Neutrophil (primary cell): ENCODE measurements at regions not wholly inside any gene's neighbourhood (a gene's known extent, or its start where the extent isn't known, plus 50 kb on each side); places are given as distances from the start of the nearest gene placed in this dataset.

Source experiments
- H3K27ac ChIP-seq: fragments of 200-600 bp; sonication (generic); 2 replicates; pipeline ENCODE4 v1.5.1; 2016; ENCODE audit warnings: mild to moderate bottlenecking, moderate library complexity
- H3K27me3 ChIP-seq: fragments of 200-600 bp; sonication (generic); 2 replicates; pipeline ENCODE4 v1.6.0; 2016; ENCODE audit warnings: mild to moderate bottlenecking
- H3K36me3 ChIP-seq: fragments of 200-600 bp; sonication (generic); 2 replicates; pipeline ENCODE4 v1.5.1; 2017
- H3K4me1 ChIP-seq, 2 experiments: fragments of 200-600 bp in 1 of 2; sonication (generic) in 1 of 2; 1 replicate in 1 of 2; 2 replicates in 1 of 2; pipeline versions ENCODE4 v1.5.1 to v1.6.1; 2013 to 2016; ENCODE audit warnings: low read depth in 1 of 2, low read length in 1 of 2, mild to moderate bottlenecking in 1 of 2, moderate library complexity in 1 of 2; ENCODE audit not compliant: control insufficient read depth in 1 of 2, insufficient read depth in 1 of 2
- H3K4me3 ChIP-seq, 2 experiments: fragments of 200-600 bp in 1 of 2; sonication (generic) in 1 of 2; 1 replicate in 1 of 2; 2 replicates in 1 of 2; pipeline ENCODE4 v1.5.1; 2013 to 2016; ENCODE audit warnings: low read depth in 1 of 2, low read length in 1 of 2, mild to moderate bottlenecking in 1 of 2, moderate library complexity in 1 of 2
- H3K9me3 ChIP-seq: fragments of 200-600 bp; sonication (generic); 2 replicates; pipeline ENCODE4 v1.5.1; 2016
- CTCF ChIP-seq: fragments of 200-600 bp; sonication (generic); IDR thresholded peaks from 2 replicates; pipeline ENCODE4 v1.5.1; 2016; ENCODE audit warnings: antibody characterized with exemption

- no peak overlapping the region for H3K27ac ChIP-seq
- no peaks in the 10 kb centered on the region for H3K4me1 ChIP-seq
- no peak overlapping the region for H3K4me3 ChIP-seq
- H3K9me3 ChIP-seq: no peaks in the 10 kb centered on the region
- TF ChIP-seq CTCF: no peak
- H3K36me3 ChIP-seq: no peaks in the 10 kb centered on the region
- peaks cover 46% of the 10 kb centered on the region for H3K27me3 ChIP-seq
These were observed 54.5 kb upstream of the COL13A1 start for GRCh38 chr10:69747179-69747578.

- Histone ChIP-seq H3K36me3 (no peaks in the 10 kb centered on the region), H3K9me3 (no peaks in the 10 kb centered on the region), H3K27me3 (peaks cover 54% of the 10 kb centered on the region), H3K4me1 (no peaks in the 10 kb centered on the region), H3K27ac (no peak overlapping the region), H3K4me3 (no peak overlapping the region)
- TF ChIP-seq CTCF: no peak
These were observed 53.1 kb upstream of the COL13A1 start for GRCh38 chr10:69748621-69749020.

- Histone ChIP-seq H3K27ac (no peak overlapping the region), H3K4me3 (no peak overlapping the region), H3K9me3 (no peaks in the 10 kb centered on the region), H3K36me3 (no peaks in the 10 kb centered on the region), H3K4me1 (no peaks in the 10 kb centered on the region), H3K27me3 (peaks cover 52% of the 10 kb centered on the region)
- no peak for TF ChIP-seq CTCF
These were observed 52.3 kb upstream of the COL13A1 start for GRCh38 chr10:69749178-69750010.

- Histone ChIP-seq H3K36me3 (no peaks in the 10 kb centered on the region), H3K27me3 (peaks cover 47% of the 10 kb centered on the region), H3K9me3 (no peaks in the 10 kb centered on the region), H3K4me3 (no peak overlapping the region), H3K4me1 (no peaks in the 10 kb centered on the region), H3K27ac (no peak overlapping the region)
- no peak for TF ChIP-seq CTCF
These were observed 51.7 kb upstream of the COL13A1 start for GRCh38 chr10:69750011-69750373.

GRCh38 chr10:69750725-69751124, 51.0 kb upstream of the COL13A1 start:
- H3K4me1 ChIP-seq: no peaks in the 10 kb centered on the region
- H3K9me3 ChIP-seq: no peaks in the 10 kb centered on the region
- no peak for TF ChIP-seq CTCF
- peaks cover 42% of the 10 kb centered on the region for H3K27me3 ChIP-seq
- no peaks in the 10 kb centered on the region for H3K36me3 ChIP-seq
- H3K27ac ChIP-seq: no peak overlapping the region
- no peak overlapping the region for H3K4me3 ChIP-seq
